HCT116 (cell line): ENCODE measurements at regions not wholly inside any gene's neighbourhood (a gene's known extent, or its start where the extent isn't known, plus 50 kb on each side); places are given as distances from the start of the nearest gene placed in this dataset.

Source experiments
- ATAC-seq: fragments of 200-7000 bp; cut with Tn5 transposase; 2 replicates; pipeline ENCODE4 v1.9.1; 2020; ENCODE audit warnings: mild to moderate bottlenecking, moderate library complexity
- BruUV-seq: library from RNA; stranded (reverse); fragments of 400-500 nt; replicated peaks from 2 replicates; lab custom pipeline; 2021; lab: Mats Ljungman, UMichigan
- CTCF ChIA-PET: fragments of 300-600 bp; sonication (Branson Sonifier 250); formaldehyde crosslinking; loops from one replicate; lab custom pipeline; 2021; ENCODE audit warnings: antibody characterized with exemption; lab: Charles Lee
- POLR2A ChIA-PET: fragments of 300-600, 350-600 bp; sonication (Branson Sonifier 250); formaldehyde crosslinking; loops from one replicate; lab custom pipeline; 2021; ENCODE audit warnings: antibody characterized with exemption; lab: Charles Lee
- RAD21 ChIA-PET, 2 experiments: fragments of 300-600 bp; sonication (Branson Sonifier 250); formaldehyde crosslinking; loops; one replicate each; lab custom pipeline; 2023; ENCODE audit warnings: low total read pairs in 2 of 2; ENCODE audit not compliant: uncharacterized antibody in 2 of 2, unreplicated experiment in 2 of 2, low non-redundant PET in 1 of 2; lab: Charles Lee
- DNase-seq: peaks from one replicate; pipeline ENCODE4 v3.0.0-alpha.2; 2010; ENCODE audit warnings: low read depth, low spot score
- H2AFZ ChIP-seq: fragments of 200-600 bp; shearing (Covaris generic), sonication (generic); 2 replicates; pipeline ENCODE4 v1.6.1; 2017; ENCODE audit warnings: low read depth, mixed run types, mixed read lengths, antibody characterized with exemption, low read length; ENCODE audit not compliant: poor library complexity, severe bottlenecking
- H3K27ac ChIP-seq: 2 replicates; pipeline ENCODE4 v1.5.1; 2012; ENCODE audit warnings: low read depth, low read length
- H3K27me3 ChIP-seq: fragments of 200-600 bp; sonication (generic); 2 replicates; pipeline ENCODE4 v1.6.1; 2016; ENCODE audit warnings: mixed run types, low read length, mixed read lengths; ENCODE audit not compliant: insufficient read depth
- H3K36me3 ChIP-seq, 2 experiments: fragments of 200-500 bp in 1 of 2; fragments of 200-600 bp in 1 of 2; sonication (Bioruptor generic) in 1 of 2; sonication (generic) in 1 of 2; 2 replicates each; pipeline versions ENCODE4 v1.5.1 to v1.6.1; 2014 to 2016; ENCODE audit warnings: low read length in 2 of 2, inconsistent platforms in 1 of 2, mixed read lengths in 1 of 2, mixed run types in 1 of 2; ENCODE audit not compliant: insufficient read depth in 2 of 2, control insufficient read depth in 1 of 2
- H3K4me1 ChIP-seq, 2 experiments: fragments of 200-600 bp in 1 of 2; sonication (generic) in 1 of 2; 2 replicates each; pipeline versions ENCODE4 v1.5.1 to v1.6.1; 2012 to 2017; ENCODE audit warnings: low read length in 2 of 2, inconsistent platforms in 1 of 2, mild to moderate bottlenecking in 1 of 2, mixed read lengths in 1 of 2, mixed run types in 1 of 2, moderate library complexity in 1 of 2; ENCODE audit not compliant: insufficient read depth in 2 of 2, control insufficient read depth in 1 of 2
- H3K4me2 ChIP-seq: fragments of 200-600 bp; sonication (generic); 2 replicates; pipeline ENCODE4 v1.6.1; 2017; ENCODE audit warnings: mixed run types, low read length, mixed read lengths
- H3K4me3 ChIP-seq, 2 experiments: fragments of 200-600 bp in 1 of 2; sonication (generic) in 1 of 2; replicated peaks in 1 of 2; 2 replicates each; pipeline ENCODE4 v1.5.1; 2011 to 2016; ENCODE audit warnings: low read length in 2 of 2, control low read depth in 1 of 2, low read depth in 1 of 2, mild to moderate bottlenecking in 1 of 2, mixed read lengths in 1 of 2, mixed run types in 1 of 2
- H3K79me2 ChIP-seq: fragments of 200-600 bp; sonication (generic); 2 replicates; pipeline ENCODE4 v1.6.1; 2017; ENCODE audit warnings: mild to moderate bottlenecking, mixed run types, low read length, moderate library complexity, mixed read lengths; ENCODE audit not compliant: insufficient read depth
- H3K9ac ChIP-seq: fragments of 200-600 bp; sonication (generic); 2 replicates; pipeline ENCODE4 v1.6.1; 2016; ENCODE audit warnings: low read length, mixed read lengths
- H3K9me2 ChIP-seq: fragments of 200-600 bp; sonication (generic), shearing (Covaris generic); 2 replicates; pipeline ENCODE4 v1.6.1; 2017; ENCODE audit warnings: mixed run types, mild to moderate bottlenecking, moderate library complexity; ENCODE audit not compliant: insufficient read depth
- H3K9me3 ChIP-seq, 2 experiments: fragments of 200-500 bp in 1 of 2; fragments of 200-600 bp in 1 of 2; sonication (Bioruptor generic) in 1 of 2; sonication (generic) in 1 of 2; 2 replicates each; pipeline ENCODE4 v1.6.1; 2014 to 2017; ENCODE audit warnings: low read length in 2 of 2, mixed read lengths in 2 of 2, inconsistent platforms in 1 of 2, low read depth in 1 of 2, mild to moderate bottlenecking in 1 of 2, mixed run types in 1 of 2, moderate library complexity in 1 of 2; ENCODE audit not compliant: control insufficient read depth in 1 of 2, insufficient read depth in 1 of 2
- H4K20me1 ChIP-seq: fragments of 200-600 bp; sonication (generic), shearing (Covaris generic); 2 replicates; pipeline ENCODE4 v1.6.1; 2017; ENCODE audit warnings: mixed run types, mild to moderate bottlenecking, moderate library complexity; ENCODE audit not compliant: insufficient read depth
- CEBPB ChIP-seq: IDR thresholded peaks from 2 replicates; pipeline ENCODE4 v1.6.1; 2012; ENCODE audit warnings: low read depth
- CTCF ChIP-seq, 3 experiments: fragments of 200-600 bp in 1 of 3; sonication (generic) in 1 of 3; IDR thresholded peaks in 2 of 3; conservative IDR thresholded peaks in 1 of 3; 2 replicates each; pipeline ENCODE4 v1.5.1; 2012 to 2017; ENCODE audit warnings: low read depth in 2 of 3, low read length in 2 of 3, antibody characterized with exemption in 1 of 3, borderline replicate concordance in 1 of 3, control low read depth in 1 of 3, mild to moderate bottlenecking in 1 of 3, mixed read lengths in 1 of 3, mixed run types in 1 of 3, moderate library complexity in 1 of 3; ENCODE audit not compliant: insufficient read depth in 1 of 3
- EGR1 ChIP-seq: IDR thresholded peaks from 2 replicates; pipeline ENCODE4 v1.6.1; 2012; ENCODE audit warnings: low read depth
- EZH2 ChIP-seq: fragments of 200-600 bp; sonication (generic); IDR thresholded peaks from 2 replicates; pipeline ENCODE4 v1.6.1; 2017; ENCODE audit warnings: antibody characterized with exemption, mixed run types
- EZH2phosphoT487 ChIP-seq: fragments of 200-600 bp; IDR thresholded peaks from 2 replicates; pipeline ENCODE4 v1.6.1; 2018; ENCODE audit warnings: antibody characterized with exemption, borderline replicate concordance
- JUND ChIP-seq: IDR thresholded peaks from 2 replicates; pipeline ENCODE4 v1.6.1; 2012
- MAX ChIP-seq: IDR thresholded peaks from 2 replicates; pipeline ENCODE4 v1.6.1; 2012
- SIN3A ChIP-seq: IDR thresholded peaks from 2 replicates; pipeline ENCODE4 v1.6.1; 2012; ENCODE audit warnings: low read depth
- SP1 ChIP-seq: IDR thresholded peaks from 2 replicates; pipeline ENCODE4 v1.6.1; 2012; ENCODE audit warnings: low read depth
- SRF ChIP-seq: IDR thresholded peaks from 2 replicates; pipeline ENCODE4 v1.6.1; 2012; ENCODE audit warnings: low read depth
- YY1 ChIP-seq: IDR thresholded peaks from 2 replicates; pipeline ENCODE4 v1.6.1; 2011; ENCODE audit warnings: low read length, low read depth, moderate library complexity, mild to moderate bottlenecking; ENCODE audit not compliant: insufficient replicate concordance; ENCODE audit errors: extremely low read depth
- ZFX ChIP-seq: fragments of 450-650 bp; IDR thresholded peaks from 2 replicates; pipeline ENCODE4 v1.6.1; 2017
- intact Hi-C: fragments of 100-400 bp; cut with micrococcal nuclease; formaldehyde crosslinking; loops from 2 replicates; pipeline ENCODE4 v1.10.0; 2022
- TF ChIP-seq, protein P1 (sequence below): IDR thresholded peaks from 2 replicates; pipeline ENCODE4 v1.6.1; 2012; ENCODE audit warnings: low read depth
- TF ChIP-seq, protein P2 (sequence below): IDR thresholded peaks from 2 replicates; pipeline ENCODE4 v1.6.1; 2012

DNA sequence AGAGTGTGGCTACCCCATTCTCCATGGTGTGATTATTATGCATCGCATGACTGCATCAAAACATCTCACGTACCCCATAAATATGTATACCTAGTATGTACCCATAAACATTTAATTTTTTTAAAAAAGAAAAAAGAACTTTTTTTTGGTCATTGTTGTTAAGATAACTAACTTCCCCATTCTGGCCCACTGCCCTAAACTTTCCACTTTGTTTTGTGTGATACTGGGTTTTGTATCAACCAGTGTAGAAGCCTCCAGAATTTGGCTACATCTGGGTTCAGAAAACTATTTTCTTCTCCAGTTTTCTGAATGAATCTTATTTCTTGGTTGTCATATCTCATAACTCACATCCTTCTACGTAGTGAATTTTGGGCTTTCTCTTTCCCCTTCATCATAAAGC lies 62.3 kb upstream of the NABP1 start:
- H2AFZ ChIP-seq: no peak overlapping the region
- POLR2A ChIA-PET: no interaction called here
- CTCF ChIA-PET: no interaction called here

GRCh38 chr2:191617575-191617974 lies 60.4 kb upstream of the NABP1 start:
- Histone ChIP-seq H3K79me2 (no peaks in the 10 kb centered on the region), H3K9me3 (no peaks in the 10 kb centered on the region), H3K4me3 (no peak overlapping the region), H4K20me1 (no peaks in the 10 kb centered on the region), H3K9ac (no peak overlapping the region), H3K27ac (no peak overlapping the region), H2AFZ (no peak overlapping the region), H3K36me3 (no peaks in the 10 kb centered on the region), H3K9me2 (no peaks in the 10 kb centered on the region), H3K4me2 (no peak overlapping the region), H3K27me3 (no peaks in the 10 kb centered on the region), H3K4me1 (no peaks in the 10 kb centered on the region)
- ChIA-PET RAD21 (no interaction called here), CTCF (no interaction called here), POLR2A (no interaction called here)
- DNase-seq: no peak
- ATAC-seq: no peak
- intact Hi-C loops: no loop called here
- BruUV-seq: no TSS peak
- TF ChIP-seq EZH2: no peak
- no peak for TF ChIP-seq MAX
- TF ChIP-seq, protein P1, sequence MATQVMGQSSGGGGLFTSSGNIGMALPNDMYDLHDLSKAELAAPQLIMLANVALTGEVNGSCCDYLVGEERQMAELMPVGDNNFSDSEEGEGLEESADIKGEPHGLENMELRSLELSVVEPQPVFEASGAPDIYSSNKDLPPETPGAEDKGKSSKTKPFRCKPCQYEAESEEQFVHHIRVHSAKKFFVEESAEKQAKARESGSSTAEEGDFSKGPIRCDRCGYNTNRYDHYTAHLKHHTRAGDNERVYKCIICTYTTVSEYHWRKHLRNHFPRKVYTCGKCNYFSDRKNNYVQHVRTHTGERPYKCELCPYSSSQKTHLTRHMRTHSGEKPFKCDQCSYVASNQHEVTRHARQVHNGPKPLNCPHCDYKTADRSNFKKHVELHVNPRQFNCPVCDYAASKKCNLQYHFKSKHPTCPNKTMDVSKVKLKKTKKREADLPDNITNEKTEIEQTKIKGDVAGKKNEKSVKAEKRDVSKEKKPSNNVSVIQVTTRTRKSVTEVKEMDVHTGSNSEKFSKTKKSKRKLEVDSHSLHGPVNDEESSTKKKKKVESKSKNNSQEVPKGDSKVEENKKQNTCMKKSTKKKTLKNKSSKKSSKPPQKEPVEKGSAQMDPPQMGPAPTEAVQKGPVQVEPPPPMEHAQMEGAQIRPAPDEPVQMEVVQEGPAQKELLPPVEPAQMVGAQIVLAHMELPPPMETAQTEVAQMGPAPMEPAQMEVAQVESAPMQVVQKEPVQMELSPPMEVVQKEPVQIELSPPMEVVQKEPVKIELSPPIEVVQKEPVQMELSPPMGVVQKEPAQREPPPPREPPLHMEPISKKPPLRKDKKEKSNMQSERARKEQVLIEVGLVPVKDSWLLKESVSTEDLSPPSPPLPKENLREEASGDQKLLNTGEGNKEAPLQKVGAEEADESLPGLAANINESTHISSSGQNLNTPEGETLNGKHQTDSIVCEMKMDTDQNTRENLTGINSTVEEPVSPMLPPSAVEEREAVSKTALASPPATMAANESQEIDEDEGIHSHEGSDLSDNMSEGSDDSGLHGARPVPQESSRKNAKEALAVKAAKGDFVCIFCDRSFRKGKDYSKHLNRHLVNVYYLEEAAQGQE: no peak
- TF ChIP-seq, protein P2, sequence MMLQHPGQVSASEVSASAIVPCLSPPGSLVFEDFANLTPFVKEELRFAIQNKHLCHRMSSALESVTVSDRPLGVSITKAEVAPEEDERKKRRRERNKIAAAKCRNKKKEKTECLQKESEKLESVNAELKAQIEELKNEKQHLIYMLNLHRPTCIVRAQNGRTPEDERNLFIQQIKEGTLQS: no peak
- no peak for TF ChIP-seq JUND
- TF ChIP-seq EZH2phosphoT487: no peak
- TF ChIP-seq CTCF (IDR thresholded peaks at IDR 0.05 in 2 of 3, conservative IDR thresholded peaks at IDR 0.05 in 1 of 3; ENCODE audit: borderline replicate concordance in 1 of 3, insufficient read depth in 1 of 3, low read depth in 2 of 3, low read length in 2 of 3): no peak
- TF ChIP-seq ZFX: no peak
- no peak for TF ChIP-seq YY1
- TF ChIP-seq EGR1: no peak

More for the DNA sequence above, 62.3 kb upstream of the NABP1 start:
- Histone ChIP-seq H3K9me3 (no peaks in the 10 kb centered on the region), H3K4me1 (no peaks in the 10 kb centered on the region), H3K27ac (no peak overlapping the region), H3K9ac (no peak overlapping the region), H3K4me3 (no peak overlapping the region), H3K79me2 (no peaks in the 10 kb centered on the region), H3K9me2 (no peaks in the 10 kb centered on the region), H3K4me2 (no peak overlapping the region), H3K36me3 (no peaks in the 10 kb centered on the region), H3K27me3 (no peaks in the 10 kb centered on the region), H4K20me1 (no peaks in the 10 kb centered on the region)
- intact Hi-C loops: no loop called here
- ATAC-seq (no peak), DNase-seq (no peak)
- TF ChIP-seq SIN3A (no peak), JUND (no peak), CEBPB (no peak), SRF (no peak), SP1 (no peak), EZH2phosphoT487 (no peak)
- BruUV-seq: no TSS peak
- RAD21 ChIA-PET: no interaction called here
